Bronchial epithelial cell (primary cell): ENCODE measurements at regions not wholly inside any gene's neighbourhood (a gene's known extent, or its start where the extent isn't known, plus 50 kb on each side); places are given as distances from the start of the nearest gene placed in this dataset.
A peak's percentile ranks its signal among the peaks of the same experiment; 100 is the strongest.

Experiments used
- DNase-seq: peaks from one replicate; pipeline ENCODE4 v3.0.0-alpha.2; 2010; ENCODE audit warnings: low read depth
- FAIRE-seq: peaks from 2 replicates; lab custom pipeline; 2011; peaks lifted over from hg19 to GRCh38; lab: Jason Lieb, UNC
- H3K27me3 ChIP-seq: 2 replicates; pipeline ENCODE4 v1.5.1; 2011; ENCODE audit warnings: low read length; ENCODE audit not compliant: control insufficient read depth, insufficient read depth
- H3K36me3 ChIP-seq: 2 replicates; pipeline ENCODE4 v1.5.1; 2011; ENCODE audit warnings: low read length; ENCODE audit not compliant: control insufficient read depth, insufficient read depth
- H3K4me3 ChIP-seq: 2 replicates; pipeline ENCODE4 v1.5.1; 2011; ENCODE audit warnings: mild to moderate bottlenecking, low read depth, low read length, control low read depth
- TF ChIP-seq, protein P1 (sequence below): IDR thresholded peaks from 2 replicates; pipeline ENCODE4 v1.5.1; 2011; ENCODE audit warnings: mild to moderate bottlenecking, moderate library complexity, low read length, control low read depth, inconsistent platforms; ENCODE audit not compliant: insufficient read depth, severe bottlenecking

DNA sequence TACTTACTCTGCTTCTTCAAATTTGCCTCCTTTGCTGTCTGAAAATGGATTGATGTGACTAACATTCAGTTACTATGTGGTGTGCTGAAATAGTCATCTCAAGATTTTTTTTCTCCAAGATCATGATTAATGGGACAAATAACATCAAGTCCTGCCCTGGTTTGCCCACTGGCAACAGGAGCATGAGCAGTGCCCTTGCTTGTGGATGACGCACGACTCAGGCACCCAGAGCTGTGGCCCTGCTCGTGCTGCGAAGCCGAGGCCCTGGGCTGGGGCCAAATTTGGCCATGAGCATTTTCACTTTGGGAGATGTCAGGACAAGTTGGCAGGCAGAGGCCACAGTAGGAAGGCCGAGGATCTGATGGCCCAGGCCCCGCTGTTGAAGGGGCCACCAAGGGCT is 239.8 kb upstream of the IGFBP3 start:
- TF ChIP-seq, protein P1, sequence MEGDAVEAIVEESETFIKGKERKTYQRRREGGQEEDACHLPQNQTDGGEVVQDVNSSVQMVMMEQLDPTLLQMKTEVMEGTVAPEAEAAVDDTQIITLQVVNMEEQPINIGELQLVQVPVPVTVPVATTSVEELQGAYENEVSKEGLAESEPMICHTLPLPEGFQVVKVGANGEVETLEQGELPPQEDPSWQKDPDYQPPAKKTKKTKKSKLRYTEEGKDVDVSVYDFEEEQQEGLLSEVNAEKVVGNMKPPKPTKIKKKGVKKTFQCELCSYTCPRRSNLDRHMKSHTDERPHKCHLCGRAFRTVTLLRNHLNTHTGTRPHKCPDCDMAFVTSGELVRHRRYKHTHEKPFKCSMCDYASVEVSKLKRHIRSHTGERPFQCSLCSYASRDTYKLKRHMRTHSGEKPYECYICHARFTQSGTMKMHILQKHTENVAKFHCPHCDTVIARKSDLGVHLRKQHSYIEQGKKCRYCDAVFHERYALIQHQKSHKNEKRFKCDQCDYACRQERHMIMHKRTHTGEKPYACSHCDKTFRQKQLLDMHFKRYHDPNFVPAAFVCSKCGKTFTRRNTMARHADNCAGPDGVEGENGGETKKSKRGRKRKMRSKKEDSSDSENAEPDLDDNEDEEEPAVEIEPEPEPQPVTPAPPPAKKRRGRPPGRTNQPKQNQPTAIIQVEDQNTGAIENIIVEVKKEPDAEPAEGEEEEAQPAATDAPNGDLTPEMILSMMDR = no peak
- Histone ChIP-seq H3K27me3 (no peaks in the 10 kb centered on the region), H3K36me3 (no peaks in the 10 kb centered on the region), H3K4me3 (no peak overlapping the region)
- peak; percentile 78 for DNase-seq
- FAIRE-seq = no peak

- no peaks in the 10 kb centered on the region for H3K36me3 ChIP-seq
Measured at GRCh38 chr7:46157931-46158330, 236.9 kb upstream of the IGFBP3 start.

DNA sequence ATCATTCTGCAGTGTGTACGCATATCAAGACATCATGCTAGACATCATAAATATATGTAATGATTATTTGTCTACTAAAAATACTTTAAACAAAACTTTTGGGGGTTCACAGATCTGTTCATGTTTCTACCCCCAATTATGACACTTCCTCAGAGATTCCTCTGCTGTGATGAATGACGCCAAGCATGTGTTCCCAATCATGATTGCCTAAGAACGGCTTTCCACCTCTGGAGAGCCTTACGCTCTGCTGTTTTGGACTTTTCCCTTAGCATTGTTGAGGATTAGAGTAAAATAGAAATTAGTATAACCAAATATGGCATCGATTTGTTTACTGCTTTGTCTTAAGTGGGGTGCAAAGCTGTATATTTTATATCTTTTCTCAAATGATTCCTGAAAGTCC is 236.3 kb upstream of the IGFBP3 start:
- no peaks in the 10 kb centered on the region for H3K36me3 ChIP-seq
- DNase-seq = no peak
- no peak for FAIRE-seq
- no peak overlapping the region for H3K4me3 ChIP-seq
- H3K27me3 ChIP-seq = no peaks in the 10 kb centered on the region
- TF ChIP-seq, protein P1 = no peak

More at GRCh38 chr7:46157931-46158330, 236.9 kb upstream of the IGFBP3 start:
- no peak for DNase-seq
- TF ChIP-seq, protein P1 = no peak
- FAIRE-seq = no peak
- no peak overlapping the region for H3K4me3 ChIP-seq
- H3K27me3 ChIP-seq = no peaks in the 10 kb centered on the region

DNA sequence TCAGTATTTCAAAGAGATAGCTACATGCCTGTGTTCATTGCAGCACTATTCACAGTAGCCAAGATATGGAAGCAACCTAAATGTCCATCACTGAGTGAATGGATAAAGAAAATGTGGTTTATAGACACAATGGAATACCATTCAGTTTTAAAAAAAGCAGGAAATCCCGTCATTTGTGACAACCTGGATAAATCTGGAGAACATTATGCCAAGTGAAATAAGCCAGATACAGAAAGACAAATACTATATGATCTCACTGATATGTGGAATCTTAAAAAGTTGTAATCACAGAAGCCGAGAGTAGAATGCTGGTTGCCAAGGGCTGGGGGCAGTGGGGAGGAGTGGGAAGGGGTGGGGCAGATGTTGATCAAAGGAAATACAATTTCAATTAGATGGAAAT is 235.8 kb upstream of the IGFBP3 start:
- Histone ChIP-seq H3K36me3 (no peaks in the 10 kb centered on the region), H3K27me3 (no peaks in the 10 kb centered on the region), H3K4me3 (no peak overlapping the region)
- FAIRE-seq (no peak), DNase-seq (no peak)
- TF ChIP-seq, protein P1 = no peak

DNA sequence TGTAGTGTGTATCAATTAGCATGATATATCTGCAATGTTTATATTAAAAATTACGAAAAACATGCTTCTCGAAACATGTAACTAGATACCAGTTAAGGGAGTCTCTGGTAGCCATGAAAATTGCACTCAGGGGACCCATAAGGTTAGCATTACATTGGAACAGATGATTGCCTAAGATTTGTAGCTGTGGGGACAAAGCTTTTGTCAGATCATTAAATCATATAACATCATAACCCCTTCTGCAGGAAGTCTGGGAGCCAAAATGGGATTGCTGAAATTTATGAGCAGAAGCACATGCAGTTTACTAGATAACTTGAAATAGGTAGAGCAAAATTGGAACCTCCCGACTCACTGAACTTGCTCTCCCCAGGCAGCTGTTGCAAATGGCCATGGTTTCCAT is 235.0 kb upstream of the IGFBP3 start:
- Histone ChIP-seq H3K27me3 (no peaks in the 10 kb centered on the region), H3K4me3 (no peak overlapping the region), H3K36me3 (no peaks in the 10 kb centered on the region)
- no peak for FAIRE-seq
- TF ChIP-seq, protein P1 = no peak
- no peak for DNase-seq

DNA sequence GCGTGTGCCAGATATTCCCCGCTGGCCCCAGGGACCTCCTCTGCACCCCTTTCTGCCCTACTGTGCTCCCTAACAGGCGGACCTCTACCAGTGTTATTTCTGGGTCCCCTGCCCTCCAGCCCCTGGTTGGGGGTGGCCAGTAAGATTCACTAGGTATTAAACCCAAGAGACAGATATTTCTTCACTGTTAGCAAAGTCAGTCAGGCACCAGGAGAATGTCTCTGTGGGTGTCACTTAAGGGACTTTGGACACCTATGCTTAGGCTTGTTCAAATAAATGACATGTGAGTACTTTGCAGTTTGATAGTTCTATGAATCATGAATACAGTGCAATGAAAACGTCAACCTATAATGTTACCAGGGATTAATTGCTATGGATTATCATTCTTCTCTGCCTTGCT is 234.3 kb upstream of the IGFBP3 start:
- TF ChIP-seq, protein P1 = no peak
- H3K27me3 ChIP-seq = no peaks in the 10 kb centered on the region
- DNase-seq (no peak), FAIRE-seq (no peak)
- no peak overlapping the region for H3K4me3 ChIP-seq
- H3K36me3 ChIP-seq = no peaks in the 10 kb centered on the region
